ENCODE measurements at regions not wholly inside any gene's neighbourhood (a gene's known extent, or its start where the extent isn't known, plus 50 kb on each side); places are given as distances from the start of the nearest gene placed in this dataset.

DNA sequence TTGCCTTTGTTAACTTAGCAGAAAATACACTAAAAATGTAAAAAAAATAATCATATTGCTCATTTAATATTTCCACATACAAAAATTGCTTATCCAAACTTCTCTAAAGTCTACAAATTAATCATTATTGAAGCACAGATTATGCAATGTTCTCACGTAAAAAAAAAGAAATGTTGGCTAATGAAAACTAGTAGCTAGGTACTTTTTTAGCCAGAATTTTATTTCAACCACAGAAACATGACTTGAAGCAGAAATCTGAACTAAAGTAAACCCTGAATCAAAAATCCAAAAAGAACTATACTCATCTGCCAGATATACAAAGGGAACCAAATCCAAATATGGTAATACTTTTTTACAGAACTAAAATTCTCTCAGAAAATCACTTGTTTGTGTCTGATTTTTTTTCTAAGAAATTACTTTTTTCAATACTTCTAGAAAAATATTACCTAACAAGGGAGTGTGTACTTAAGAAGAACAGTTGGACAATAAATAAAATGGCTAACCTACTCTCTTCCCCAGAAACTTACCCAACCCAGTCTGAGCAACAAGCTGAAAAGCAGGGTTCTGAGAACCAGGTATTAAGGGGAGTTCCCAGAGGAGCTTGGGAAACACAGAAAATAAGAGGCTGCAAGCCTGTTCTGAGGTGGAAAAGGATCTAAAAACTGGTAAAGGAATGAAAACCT, 78.4 kb upstream of the RAP1B start:
- DNase-seq (ENCODE audit: low spot score) (no peak), ATAC-seq (ENCODE audit: low read depth) (no peak)
- H3K9me3 ChIP-seq (ENCODE audit: severe bottlenecking) = no peaks in the 10 kb centered on the region
- TF ChIP-seq, protein P1, sequence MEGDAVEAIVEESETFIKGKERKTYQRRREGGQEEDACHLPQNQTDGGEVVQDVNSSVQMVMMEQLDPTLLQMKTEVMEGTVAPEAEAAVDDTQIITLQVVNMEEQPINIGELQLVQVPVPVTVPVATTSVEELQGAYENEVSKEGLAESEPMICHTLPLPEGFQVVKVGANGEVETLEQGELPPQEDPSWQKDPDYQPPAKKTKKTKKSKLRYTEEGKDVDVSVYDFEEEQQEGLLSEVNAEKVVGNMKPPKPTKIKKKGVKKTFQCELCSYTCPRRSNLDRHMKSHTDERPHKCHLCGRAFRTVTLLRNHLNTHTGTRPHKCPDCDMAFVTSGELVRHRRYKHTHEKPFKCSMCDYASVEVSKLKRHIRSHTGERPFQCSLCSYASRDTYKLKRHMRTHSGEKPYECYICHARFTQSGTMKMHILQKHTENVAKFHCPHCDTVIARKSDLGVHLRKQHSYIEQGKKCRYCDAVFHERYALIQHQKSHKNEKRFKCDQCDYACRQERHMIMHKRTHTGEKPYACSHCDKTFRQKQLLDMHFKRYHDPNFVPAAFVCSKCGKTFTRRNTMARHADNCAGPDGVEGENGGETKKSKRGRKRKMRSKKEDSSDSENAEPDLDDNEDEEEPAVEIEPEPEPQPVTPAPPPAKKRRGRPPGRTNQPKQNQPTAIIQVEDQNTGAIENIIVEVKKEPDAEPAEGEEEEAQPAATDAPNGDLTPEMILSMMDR (IDR thresholded peaks at IDR 0.05; ENCODE audit: poor library complexity, severe bottlenecking) = no peak
- H3K27me3 ChIP-seq (ENCODE audit: insufficient read depth, poor library complexity, severe bottlenecking) = no peaks in the 10 kb centered on the region
- no peak overlapping the region for H3K4me3 ChIP-seq (ENCODE audit: severe bottlenecking)
- no peaks in the 10 kb centered on the region for H3K4me1 ChIP-seq (ENCODE audit: insufficient read depth, poor library complexity, severe bottlenecking)
- H3K36me3 ChIP-seq (ENCODE audit: low read depth) = no peaks in the 10 kb centered on the region
- H3K27ac ChIP-seq (ENCODE audit: poor library complexity, severe bottlenecking) = no peak overlapping the region

DNA sequence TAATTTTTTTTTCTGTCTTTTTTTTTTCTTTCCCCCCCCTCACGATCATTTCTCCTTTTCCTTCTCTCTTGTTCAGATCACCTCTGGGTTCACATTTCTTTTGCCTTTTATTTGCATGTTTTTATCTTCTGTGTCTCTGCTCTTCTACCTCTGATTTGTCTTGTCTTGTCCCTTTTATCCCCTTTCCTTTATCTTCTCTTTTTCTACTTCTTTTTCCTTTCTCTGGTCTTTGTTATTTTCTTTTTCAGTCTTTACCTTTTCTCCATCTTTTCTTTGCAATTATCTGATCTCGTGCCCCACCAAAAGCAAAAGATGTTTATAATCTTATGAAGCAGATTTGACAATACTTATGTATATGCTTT, 77.8 kb upstream of the RAP1B start:
- H3K36me3 ChIP-seq (ENCODE audit: low read depth) = no peaks in the 10 kb centered on the region
- DNase-seq (ENCODE audit: low spot score) (no peak), ATAC-seq (ENCODE audit: low read depth) (no peak)
- no peaks in the 10 kb centered on the region for H3K4me1 ChIP-seq (ENCODE audit: insufficient read depth, poor library complexity, severe bottlenecking)
- no peaks in the 10 kb centered on the region for H3K27me3 ChIP-seq (ENCODE audit: insufficient read depth, poor library complexity, severe bottlenecking)
- TF ChIP-seq, protein P1 (IDR thresholded peaks at IDR 0.05; ENCODE audit: poor library complexity, severe bottlenecking) = no peak
- no peak overlapping the region for H3K4me3 ChIP-seq (ENCODE audit: severe bottlenecking)
- no peak overlapping the region for H3K27ac ChIP-seq (ENCODE audit: poor library complexity, severe bottlenecking)
- no peaks in the 10 kb centered on the region for H3K9me3 ChIP-seq (ENCODE audit: severe bottlenecking)

DNA sequence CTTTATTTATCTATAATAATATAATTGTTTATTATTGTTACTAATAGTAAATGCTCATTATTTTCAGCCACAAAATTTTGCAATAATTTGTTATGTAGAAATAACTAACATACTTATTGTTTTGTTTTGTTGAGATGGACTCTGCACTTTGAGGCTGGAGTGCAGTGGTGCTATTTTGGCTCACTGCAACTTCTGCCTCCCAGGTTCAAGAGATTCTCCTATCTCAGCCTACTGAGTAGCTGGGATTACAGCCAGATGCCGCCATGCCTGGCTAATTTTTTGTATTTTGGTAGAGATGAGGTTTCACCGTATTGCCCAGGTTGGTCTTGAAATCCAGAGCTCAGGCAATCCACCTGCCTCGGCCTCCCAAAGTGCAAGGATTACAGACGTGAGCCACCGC, 76.6 kb upstream of the RAP1B start:
- Histone ChIP-seq H3K27ac (ENCODE audit: poor library complexity, severe bottlenecking) (no peak overlapping the region), H3K4me1 (ENCODE audit: insufficient read depth, poor library complexity, severe bottlenecking) (no peaks in the 10 kb centered on the region), H3K4me3 (ENCODE audit: severe bottlenecking) (no peak overlapping the region), H3K36me3 (ENCODE audit: low read depth) (no peaks in the 10 kb centered on the region), H3K27me3 (ENCODE audit: insufficient read depth, poor library complexity, severe bottlenecking) (no peaks in the 10 kb centered on the region), H3K9me3 (ENCODE audit: severe bottlenecking) (no peaks in the 10 kb centered on the region)
- ATAC-seq (ENCODE audit: low read depth) = no peak
- TF ChIP-seq, protein P1 (IDR thresholded peaks at IDR 0.05; ENCODE audit: poor library complexity, severe bottlenecking) = no peak
- DNase-seq (ENCODE audit: low spot score) = no peak

DNA sequence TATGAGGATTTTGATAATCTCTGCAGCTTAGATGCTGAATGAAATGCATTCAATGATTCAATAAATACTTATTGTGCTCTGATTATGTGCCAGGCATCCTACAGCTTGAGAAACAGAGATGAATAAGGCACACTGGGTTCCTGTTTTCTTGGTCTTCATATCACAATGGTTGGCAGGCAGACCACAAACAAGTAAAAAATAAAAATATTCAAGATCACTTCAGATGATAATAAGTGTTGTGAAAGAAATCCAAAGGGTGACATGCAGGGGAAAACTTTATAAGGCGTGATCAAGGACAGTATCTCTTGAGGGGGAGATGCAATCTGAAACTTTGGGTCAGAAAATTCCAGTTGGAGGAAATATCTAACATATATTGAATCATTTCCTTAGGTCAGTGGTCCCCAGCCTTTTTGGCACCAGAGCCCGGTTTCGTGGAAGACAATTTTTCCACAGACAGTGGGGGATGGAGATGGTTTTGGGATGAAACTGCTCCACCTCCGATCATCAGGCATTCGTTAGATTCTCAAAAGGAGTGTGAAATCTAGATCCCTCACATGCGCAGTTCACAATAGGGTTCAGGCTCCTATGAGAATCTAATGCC, 73.7 kb upstream of the RAP1B start:
- Histone ChIP-seq H3K4me3 (ENCODE audit: severe bottlenecking) (no peak overlapping the region), H3K4me1 (ENCODE audit: insufficient read depth, poor library complexity, severe bottlenecking) (no peaks in the 10 kb centered on the region), H3K36me3 (ENCODE audit: low read depth) (no peaks in the 10 kb centered on the region), H3K9me3 (ENCODE audit: severe bottlenecking) (no peaks in the 10 kb centered on the region), H3K27ac (ENCODE audit: poor library complexity, severe bottlenecking) (no peak overlapping the region), H3K27me3 (ENCODE audit: insufficient read depth, poor library complexity, severe bottlenecking) (no peaks in the 10 kb centered on the region)
- no peak for ATAC-seq (ENCODE audit: low read depth)
- no peak for DNase-seq (ENCODE audit: low spot score)
- TF ChIP-seq, protein P1 (IDR thresholded peaks at IDR 0.05; ENCODE audit: poor library complexity, severe bottlenecking) = no peak

DNA sequence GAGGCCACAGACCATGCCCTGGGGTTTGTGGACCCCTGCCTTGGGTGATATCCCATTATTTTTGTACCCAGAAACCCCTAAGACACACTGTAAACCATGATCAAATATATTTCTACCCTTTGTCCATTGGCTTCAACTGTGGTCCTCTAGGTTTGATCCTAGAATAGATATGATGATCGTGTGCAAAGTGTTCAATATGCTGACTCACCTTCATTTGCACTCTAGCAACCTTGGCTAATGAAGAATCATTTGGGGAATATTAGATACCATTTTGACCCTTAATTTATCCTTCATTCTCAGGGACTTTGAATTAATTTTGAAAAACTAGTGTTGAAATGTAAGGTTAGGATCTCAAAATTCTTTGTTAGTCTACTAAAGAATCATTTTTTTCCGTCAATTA, 73.1 kb upstream of the RAP1B start:
- Histone ChIP-seq H3K4me3 (ENCODE audit: severe bottlenecking) (no peak overlapping the region), H3K4me1 (ENCODE audit: insufficient read depth, poor library complexity, severe bottlenecking) (no peaks in the 10 kb centered on the region), H3K36me3 (ENCODE audit: low read depth) (no peaks in the 10 kb centered on the region), H3K9me3 (ENCODE audit: severe bottlenecking) (no peaks in the 10 kb centered on the region), H3K27me3 (ENCODE audit: insufficient read depth, poor library complexity, severe bottlenecking) (no peaks in the 10 kb centered on the region), H3K27ac (ENCODE audit: poor library complexity, severe bottlenecking) (no peak overlapping the region)
- no peak for ATAC-seq (ENCODE audit: low read depth)
- DNase-seq (ENCODE audit: low spot score) = no peak
- TF ChIP-seq, protein P1 (IDR thresholded peaks at IDR 0.05; ENCODE audit: poor library complexity, severe bottlenecking) = no peak

Measured in RWPE2 (cell line).